Activated naive CD8-positive, alpha-beta T cell treated with anti-CD3 and anti-CD28 coated beads, Interleukin-2, amount 50 U/mL, for 16 hours (primary cell): ENCODE measurements at regions not wholly inside any gene's neighbourhood (a gene's known extent, or its start where the extent isn't known, plus 50 kb on each side); places are given as distances from the start of the nearest gene placed in this dataset.

Experiments used
- DNase-seq: peaks from one replicate; pipeline ENCODE4 v3.0.0-alpha.2; 2020; ENCODE audit warnings: low read depth, low spot score

- no peak for DNase-seq
These were observed 825.5 kb downstream of the BCL11B start for GRCh38 chr14:98446508-98446907.

GRCh38 chr14:98456231-98456630 lies 815.8 kb downstream of the BCL11B start:
- DNase-seq: no peak

DNA sequence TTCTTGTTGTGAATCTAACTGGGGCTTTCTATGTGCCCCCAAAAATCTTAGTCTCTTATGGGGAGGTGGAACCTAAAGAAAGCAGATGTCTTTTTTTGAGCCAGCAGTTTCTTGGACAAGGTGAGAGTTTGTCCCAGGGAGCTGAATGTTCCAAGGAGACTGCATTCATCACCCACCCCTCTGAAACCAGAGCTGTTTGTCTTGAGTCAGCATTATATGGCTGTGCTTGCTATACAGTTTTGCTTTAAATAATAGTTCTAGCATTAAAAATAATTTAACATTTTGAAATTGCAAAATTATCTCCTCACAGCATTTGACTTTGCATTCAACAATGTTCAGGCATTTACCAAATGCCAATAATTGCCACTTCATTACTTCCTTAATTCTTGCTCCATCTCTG lies 813.3 kb downstream of the BCL11B start:
- no peak for DNase-seq

DNA sequence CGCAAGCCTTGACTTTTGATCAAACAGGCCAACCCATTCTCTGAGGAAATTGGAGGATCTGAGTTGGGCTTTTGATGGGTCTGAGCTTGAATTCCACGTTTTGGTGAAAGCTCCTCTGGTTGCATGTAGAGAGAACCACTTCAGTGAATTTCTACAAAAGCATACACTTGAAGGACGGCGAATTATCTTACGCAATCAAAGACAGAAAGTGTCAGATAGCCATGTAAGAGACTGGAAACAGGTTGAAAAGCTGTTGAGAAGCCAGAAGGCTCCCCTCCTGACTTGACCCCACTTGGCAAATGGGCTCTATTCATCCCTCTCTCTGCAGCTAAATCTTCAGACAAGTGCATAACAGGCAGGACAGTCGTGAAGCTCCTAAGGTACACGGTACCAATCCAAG lies 809.1 kb downstream of the BCL11B start:
- no peak for DNase-seq

- DNase-seq: no peak
These were observed 805.2 kb downstream of the BCL11B start for GRCh38 chr14:98466807-98467206.

DNA sequence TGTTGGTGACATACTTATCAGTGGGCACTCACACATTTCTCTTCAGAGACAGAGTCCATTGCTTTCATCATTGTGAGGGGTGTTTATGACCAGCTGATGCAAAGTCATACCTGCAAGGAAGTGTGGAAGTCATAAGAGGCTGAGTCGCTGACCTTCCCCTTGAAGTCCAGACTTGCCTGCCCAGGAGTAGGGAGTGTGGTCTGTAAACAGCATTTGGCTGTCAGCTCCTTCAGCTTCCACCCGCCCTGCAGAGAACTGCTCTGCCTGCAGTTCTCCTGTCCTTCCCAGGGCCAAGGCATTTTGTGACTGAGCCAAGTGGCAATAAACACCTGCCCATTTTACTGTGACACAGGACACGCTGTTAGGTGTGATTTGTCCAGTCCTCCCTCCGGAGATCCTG lies 801.3 kb downstream of the BCL11B start:
- no peak for DNase-seq

DNA sequence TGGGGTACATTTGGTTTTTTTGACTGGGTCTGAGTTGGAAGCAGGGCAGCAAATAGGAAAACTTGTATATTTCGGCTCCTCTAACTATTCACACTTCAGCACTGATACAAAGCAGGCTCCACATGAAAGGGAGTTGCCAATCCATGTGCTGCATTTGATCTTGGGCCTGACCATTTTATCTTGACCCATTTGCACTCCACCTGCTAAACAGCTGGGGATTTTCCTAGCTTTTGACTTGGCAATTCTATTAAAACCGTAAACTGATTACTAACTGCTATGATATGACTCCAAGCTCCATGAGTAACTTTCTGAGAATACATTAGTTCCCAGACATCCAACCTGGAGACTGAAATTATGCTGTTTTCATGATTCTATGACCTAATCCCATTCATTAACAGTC lies 797.1 kb downstream of the BCL11B start:
- no peak for DNase-seq

DNA sequence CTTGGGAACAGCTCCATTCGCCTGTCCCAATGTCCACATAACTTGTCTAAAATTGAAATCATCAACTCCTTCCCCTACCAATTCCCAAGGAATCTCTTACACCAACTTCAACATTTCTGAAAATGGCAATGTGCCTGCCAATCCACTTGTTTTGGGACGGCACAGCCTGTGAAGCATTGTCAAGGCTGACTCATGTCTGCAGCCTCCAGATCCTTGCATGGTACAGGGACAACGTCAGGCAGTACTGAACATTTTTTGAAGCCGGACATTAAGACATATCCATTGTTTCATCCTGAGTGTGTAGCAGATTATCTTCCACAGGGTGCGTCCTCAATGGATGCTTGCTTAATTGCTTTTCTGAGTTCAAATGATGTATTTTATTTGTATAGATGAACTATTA lies 794.1 kb downstream of the BCL11B start:
- DNase-seq: no peak

DNA sequence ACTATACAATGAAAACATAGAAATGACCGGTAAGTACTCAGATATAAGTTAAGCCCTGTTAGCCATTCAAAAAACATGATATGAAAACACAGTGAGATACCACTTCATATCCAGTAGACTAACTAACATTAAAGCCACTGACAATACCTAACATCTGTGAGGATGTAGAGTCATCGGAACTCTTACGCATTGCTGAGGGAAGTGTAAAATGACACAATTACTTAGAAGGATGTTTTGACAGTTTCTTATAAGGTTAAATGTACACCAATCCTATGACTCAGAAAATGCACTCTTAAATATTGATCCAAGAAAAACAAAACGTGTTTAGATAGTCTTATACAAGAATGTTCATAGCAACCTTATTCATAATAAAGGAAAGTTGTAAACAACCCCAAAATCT lies 782.9 kb downstream of the BCL11B start:
- no peak for DNase-seq

- DNase-seq: no peak
These were observed 777.4 kb downstream of the BCL11B start for GRCh38 chr14:98494582-98494981.

GRCh38 chr14:98498019-98498885 lies 773.7 kb downstream of the BCL11B start:
- no peak for DNase-seq

GRCh38 chr14:98501335-98501734 lies 770.7 kb downstream of the BCL11B start:
- no peak for DNase-seq

GRCh38 chr14:98501836-98502235 lies 770.2 kb downstream of the BCL11B start:
- DNase-seq: no peak

DNA sequence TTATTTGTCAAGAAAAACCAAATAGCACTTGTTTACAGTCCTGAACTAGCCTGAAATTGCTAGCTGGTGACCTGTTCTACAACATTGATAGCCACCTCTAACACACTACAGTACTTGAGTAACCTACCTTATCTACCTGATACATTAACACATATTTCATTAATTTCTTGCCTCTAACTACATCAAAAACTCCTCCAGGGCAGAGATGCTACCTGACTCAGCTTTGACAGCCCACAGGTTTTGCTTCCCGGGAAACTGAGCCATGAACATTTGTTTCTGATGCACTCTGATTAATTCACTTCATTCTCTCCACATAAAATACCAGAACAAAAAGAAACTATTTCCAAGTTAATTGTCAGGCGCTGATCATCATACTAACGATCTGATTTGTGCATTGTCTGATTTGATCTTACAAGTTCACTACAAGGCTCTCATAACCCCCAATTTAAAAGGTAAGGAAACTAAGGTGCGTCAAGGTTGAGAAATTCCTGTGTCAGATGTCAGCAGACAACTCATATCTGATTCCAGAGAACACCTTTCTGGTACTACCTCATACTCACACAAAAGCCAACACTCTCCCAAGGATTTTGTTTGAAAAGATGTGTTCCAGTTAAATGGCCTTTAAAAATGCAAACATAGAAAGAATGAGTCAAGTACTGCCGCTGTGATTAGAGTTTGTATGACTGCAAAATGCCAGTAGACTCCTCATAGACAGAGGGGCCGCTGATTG lies 768.7 kb downstream of the BCL11B start:
- no peak for DNase-seq

DNA sequence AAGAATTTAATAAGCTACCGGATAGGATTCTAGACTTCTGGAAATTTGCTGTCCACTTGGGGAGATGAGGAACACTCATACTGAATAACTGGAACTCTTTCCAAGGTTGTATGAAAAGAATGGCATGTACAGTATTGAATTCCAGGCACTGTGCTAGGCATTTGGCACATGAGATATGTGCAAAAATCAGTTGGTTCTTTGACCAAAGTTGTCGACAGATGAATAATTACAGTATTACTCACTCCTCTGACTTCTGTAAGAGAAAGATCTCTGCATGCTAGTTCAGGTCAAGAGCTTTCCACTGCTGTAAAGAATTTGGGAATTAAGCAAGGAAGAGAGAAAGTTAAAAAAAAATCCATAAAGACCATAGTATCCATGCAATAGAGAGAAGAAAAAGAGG lies 764.7 kb downstream of the BCL11B start:
- no peak for DNase-seq

DNA sequence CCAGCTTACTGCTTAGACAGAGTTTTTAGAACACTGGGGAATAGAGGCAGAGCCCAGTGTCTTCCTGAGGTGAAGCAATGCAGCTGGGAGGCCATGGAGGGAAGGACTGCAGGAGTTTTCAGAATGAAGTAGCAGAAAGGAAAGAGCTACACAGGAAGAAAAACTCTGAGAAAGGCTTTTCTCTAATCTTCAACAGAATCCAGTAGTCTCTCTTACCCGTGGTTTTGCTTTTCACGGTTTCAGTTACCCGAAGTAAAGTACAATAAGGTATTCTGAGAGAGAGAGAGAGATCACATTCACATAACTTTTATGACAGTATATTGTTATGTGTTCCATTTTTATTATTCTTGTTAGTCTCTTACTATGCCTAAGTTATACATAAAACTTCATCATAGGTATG lies 761.6 kb downstream of the BCL11B start:
- no peak for DNase-seq

DNA sequence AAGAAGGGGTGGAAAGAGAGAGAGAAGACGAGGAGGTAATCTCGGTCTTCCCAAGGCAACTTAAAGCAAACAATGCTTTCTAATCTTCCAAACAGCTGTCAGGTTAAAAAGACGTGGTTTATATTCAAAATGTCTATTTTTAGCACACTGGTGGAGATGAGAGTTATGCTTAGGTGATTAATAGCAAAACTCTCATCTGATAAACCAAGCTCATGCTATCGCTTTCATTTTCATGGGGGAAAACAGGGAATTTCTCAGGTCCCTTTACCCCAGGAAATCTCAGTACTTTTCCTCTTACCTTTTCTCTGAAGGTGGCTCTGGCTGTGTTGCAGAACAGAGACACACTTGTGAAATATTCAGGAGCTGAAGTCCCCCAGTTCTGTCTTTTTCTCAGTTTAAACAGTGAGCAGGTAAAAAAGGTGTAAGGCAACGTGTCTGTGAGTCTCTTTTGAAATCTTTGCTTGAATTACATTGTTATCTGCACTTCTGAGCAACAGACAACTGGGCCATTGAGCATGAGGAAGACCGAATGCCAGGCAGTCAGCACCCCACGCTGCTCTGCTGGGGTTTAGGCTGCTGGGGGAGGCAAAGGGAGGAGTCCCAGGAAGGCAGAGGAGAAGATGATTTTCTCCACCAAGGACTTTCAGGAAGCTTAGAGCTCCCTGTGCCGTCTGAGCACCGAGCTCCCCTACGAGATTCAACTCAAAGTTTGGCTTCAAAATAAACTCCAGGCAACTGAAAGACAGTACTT lies 759.3 kb downstream of the BCL11B start:
- DNase-seq: no peak

GRCh38 chr14:98513558-98513957 lies 758.4 kb downstream of the BCL11B start:
- DNase-seq: no peak

DNA sequence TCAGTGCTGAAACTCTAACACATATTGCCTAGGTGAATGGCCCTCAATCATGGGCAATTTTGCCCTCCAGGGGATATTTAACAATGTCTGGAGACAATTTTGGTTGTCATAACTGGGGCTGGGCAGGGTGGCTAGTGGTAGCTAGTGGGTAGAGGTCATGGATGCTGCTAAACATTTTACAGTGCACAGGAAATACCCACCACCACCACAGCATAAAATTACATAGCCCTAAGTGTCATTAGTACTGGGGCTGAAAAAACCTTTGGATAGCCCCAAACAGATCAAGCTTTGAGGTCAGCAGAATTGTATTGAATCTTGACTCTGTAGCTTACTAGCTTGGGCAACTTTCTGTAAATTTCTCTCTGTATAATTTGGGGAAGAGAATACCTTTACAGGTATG lies 758.0 kb downstream of the BCL11B start:
- DNase-seq: no peak

- no peak for DNase-seq
These were observed 735.7 kb downstream of the BCL11B start for GRCh38 chr14:98536256-98536655.

DNA sequence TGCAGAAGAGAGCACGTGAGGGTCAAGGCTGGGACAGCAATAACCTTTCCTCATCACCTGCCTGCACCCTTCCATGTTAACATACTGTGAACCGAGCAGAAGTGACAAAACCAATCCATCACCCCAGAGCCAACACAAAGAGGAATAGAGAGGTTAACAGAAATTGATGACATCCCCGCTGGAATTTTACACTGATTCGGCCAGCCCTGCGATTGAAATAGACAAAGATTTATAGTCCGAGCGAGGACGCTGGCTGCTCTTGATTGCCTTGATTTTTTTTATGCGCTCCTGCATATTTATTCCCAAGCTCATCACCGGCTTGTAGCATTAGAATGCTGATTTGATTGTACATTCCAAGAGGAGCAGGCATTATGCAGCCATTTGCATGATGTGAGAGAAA lies 729.7 kb downstream of the BCL11B start:
- DNase-seq: no peak

DNA sequence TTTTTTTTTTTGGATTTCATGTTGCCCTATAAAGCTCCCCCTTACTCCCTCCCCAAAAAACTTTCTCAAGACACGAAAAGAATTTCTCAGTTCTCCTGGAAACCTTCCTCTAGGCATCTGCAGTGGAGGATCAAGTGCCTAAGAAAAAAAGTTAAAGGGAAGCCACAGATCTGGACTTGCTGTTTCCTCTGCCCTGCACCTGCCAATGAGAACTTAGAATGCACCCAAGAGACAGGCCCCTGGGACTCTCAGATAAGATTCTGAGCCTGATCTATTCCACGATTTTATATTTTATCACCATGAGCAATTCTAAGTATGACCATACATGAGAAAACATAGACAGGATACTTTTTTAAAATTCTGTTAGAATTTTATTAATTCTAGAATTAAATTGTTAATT lies 728.9 kb downstream of the BCL11B start:
- DNase-seq: no peak
